ENCODE measurements at regions not wholly inside any gene's neighbourhood (a gene's known extent, or its start where the extent isn't known, plus 50 kb on each side); places are given as distances from the start of the nearest gene placed in this dataset.

- WGBS, 2 donors: 95 to 96% methylated on average over 2 of the region's 2 CpGs
- ATAC-seq (ENCODE audit: insufficient read depth, low FRiP score): no peak
- H3K4me1 ChIP-seq (ENCODE audit: control insufficient read depth in 5 of 5, insufficient read depth in 5 of 5, low read length in 5 of 5): peaks cover 0 to 4% (median 0%) of the 10 kb centered on the region in 5 donors
Observed at GRCh38 chr1:193799371-193799770, 613.0 kb upstream of the B3GALT2 start.

GRCh38 chr1:193794239-193794638, 607.8 kb upstream of the B3GALT2 start:
- ATAC-seq (ENCODE audit: insufficient read depth, low FRiP score): no peak
- H3K36me3 ChIP-seq (ENCODE audit: control insufficient read depth in 4 of 4, insufficient read depth in 4 of 4, low read length in 4 of 4): no peaks in the 10 kb centered on the region
- 71 to 86% methylated on average over 4 of the region's 4 CpGs for WGBS, 2 donors

More at GRCh38 chr1:193799371-193799770, 613.0 kb upstream of the B3GALT2 start:
- no peak for DNase-seq
- H3K27me3 ChIP-seq (ENCODE audit: control insufficient read depth in 3 of 3, insufficient read depth in 3 of 3, low read length in 2 of 3): no peaks in the 10 kb centered on the region
- H3K36me3 ChIP-seq (ENCODE audit: control insufficient read depth in 4 of 4, insufficient read depth in 4 of 4, low read length in 4 of 4): no peaks in the 10 kb centered on the region
- H3K9ac ChIP-seq (ENCODE audit: insufficient read depth in 1 of 2, low read length in 2 of 2): no peak overlapping the region
- H3K4me3 ChIP-seq: no peak overlapping the region
- no peaks in the 10 kb centered on the region for H3K9me3 ChIP-seq (ENCODE audit: control insufficient read depth in 4 of 4, insufficient read depth in 3 of 4, low read length in 3 of 4)
- TF ChIP-seq CTCF (IDR thresholded peaks at IDR 0.05; ENCODE audit: control extremely low read depth, extremely low read depth): no peak
- no peak overlapping the region for H3K27ac ChIP-seq (ENCODE audit: low read depth in 1 of 2, low read length in 1 of 2)

GRCh38 chr1:193791746-193792145, 605.3 kb upstream of the B3GALT2 start:
- H3K4me1 ChIP-seq (ENCODE audit: control insufficient read depth in 5 of 5, insufficient read depth in 5 of 5, low read length in 5 of 5): peaks cover 0 to 6% (median 0%) of the 10 kb centered on the region in 5 donors
- 83 to 90% methylated on average over 3 of the region's 3 CpGs for WGBS, 2 donors
- no peak overlapping the region for H3K4me3 ChIP-seq
- H3K27ac ChIP-seq (ENCODE audit: low read depth in 1 of 2, low read length in 1 of 2): no peak overlapping the region
- no peaks in the 10 kb centered on the region for H3K36me3 ChIP-seq (ENCODE audit: control insufficient read depth in 4 of 4, insufficient read depth in 4 of 4, low read length in 4 of 4)
- DNase-seq (peak in 2 of 3 donors; percentile 20 to 44), ATAC-seq (ENCODE audit: insufficient read depth, low FRiP score) (no peak)
- H3K9ac ChIP-seq (ENCODE audit: insufficient read depth in 1 of 2, low read length in 2 of 2): no peak overlapping the region
- H3K9me3 ChIP-seq (ENCODE audit: control insufficient read depth in 4 of 4, insufficient read depth in 3 of 4, low read length in 3 of 4): no peaks in the 10 kb centered on the region
- TF ChIP-seq CTCF (IDR thresholded peaks at IDR 0.05; ENCODE audit: control extremely low read depth, extremely low read depth): no peak
- H3K27me3 ChIP-seq (ENCODE audit: control insufficient read depth in 3 of 3, insufficient read depth in 3 of 3, low read length in 2 of 3): no peaks in the 10 kb centered on the region

More at GRCh38 chr1:193794239-193794638, 607.8 kb upstream of the B3GALT2 start:
- peak in 2 of 3 donors; percentile 52 to 70 for DNase-seq
- H3K4me3 ChIP-seq: no peak overlapping the region
- no peak for TF ChIP-seq CTCF (IDR thresholded peaks at IDR 0.05; ENCODE audit: control extremely low read depth, extremely low read depth)
- H3K27ac ChIP-seq (ENCODE audit: low read depth in 1 of 2, low read length in 1 of 2): no peak overlapping the region
- no peaks in the 10 kb centered on the region for H3K9me3 ChIP-seq (ENCODE audit: control insufficient read depth in 4 of 4, insufficient read depth in 3 of 4, low read length in 3 of 4)
- H3K9ac ChIP-seq (ENCODE audit: insufficient read depth in 1 of 2, low read length in 2 of 2): peak overlapping the region in 1 of 2 donors; percentile 3
- H3K4me1 ChIP-seq (ENCODE audit: control insufficient read depth in 5 of 5, insufficient read depth in 5 of 5, low read length in 5 of 5): peaks cover 0 to 6% (median 0%) of the 10 kb centered on the region in 5 donors
- H3K27me3 ChIP-seq (ENCODE audit: control insufficient read depth in 3 of 3, insufficient read depth in 3 of 3, low read length in 2 of 3): no peaks in the 10 kb centered on the region

GRCh38 chr1:193787061-193787460, 600.6 kb upstream of the B3GALT2 start:
- no peaks in the 10 kb centered on the region for H3K9me3 ChIP-seq (ENCODE audit: control insufficient read depth in 4 of 4, insufficient read depth in 3 of 4, low read length in 3 of 4)
- no peak for TF ChIP-seq CTCF (IDR thresholded peaks at IDR 0.05; ENCODE audit: control extremely low read depth, extremely low read depth)
- H3K36me3 ChIP-seq (ENCODE audit: control insufficient read depth in 4 of 4, insufficient read depth in 4 of 4, low read length in 4 of 4): no peaks in the 10 kb centered on the region
- H3K4me3 ChIP-seq: no peak overlapping the region
- 44 to 66% methylated on average over 2 of the region's 2 CpGs for WGBS, 2 donors
- peaks cover 0 to 10% (median 4%) of the 10 kb centered on the region in 5 donors for H3K4me1 ChIP-seq (ENCODE audit: control insufficient read depth in 5 of 5, insufficient read depth in 5 of 5, low read length in 5 of 5)
- no peaks in the 10 kb centered on the region for H3K27me3 ChIP-seq (ENCODE audit: control insufficient read depth in 3 of 3, insufficient read depth in 3 of 3, low read length in 2 of 3)
- no peak overlapping the region for H3K9ac ChIP-seq (ENCODE audit: insufficient read depth in 1 of 2, low read length in 2 of 2)
- no peak for DNase-seq
- no peak for ATAC-seq (ENCODE audit: insufficient read depth, low FRiP score)
- no peak overlapping the region for H3K27ac ChIP-seq (ENCODE audit: low read depth in 1 of 2, low read length in 1 of 2)

Data from lung (tissue), 11 donors.